ENCODE measurements at regions not wholly inside any gene's neighbourhood (a gene's known extent, or its start where the extent isn't known, plus 50 kb on each side); places are given as distances from the start of the nearest gene placed in this dataset.
"Not testable (repeated sequence)": the region's sequence is repeated elsewhere in the genome, so short reads cannot be mapped to it uniquely, and the experiment has no call there.

DNA sequence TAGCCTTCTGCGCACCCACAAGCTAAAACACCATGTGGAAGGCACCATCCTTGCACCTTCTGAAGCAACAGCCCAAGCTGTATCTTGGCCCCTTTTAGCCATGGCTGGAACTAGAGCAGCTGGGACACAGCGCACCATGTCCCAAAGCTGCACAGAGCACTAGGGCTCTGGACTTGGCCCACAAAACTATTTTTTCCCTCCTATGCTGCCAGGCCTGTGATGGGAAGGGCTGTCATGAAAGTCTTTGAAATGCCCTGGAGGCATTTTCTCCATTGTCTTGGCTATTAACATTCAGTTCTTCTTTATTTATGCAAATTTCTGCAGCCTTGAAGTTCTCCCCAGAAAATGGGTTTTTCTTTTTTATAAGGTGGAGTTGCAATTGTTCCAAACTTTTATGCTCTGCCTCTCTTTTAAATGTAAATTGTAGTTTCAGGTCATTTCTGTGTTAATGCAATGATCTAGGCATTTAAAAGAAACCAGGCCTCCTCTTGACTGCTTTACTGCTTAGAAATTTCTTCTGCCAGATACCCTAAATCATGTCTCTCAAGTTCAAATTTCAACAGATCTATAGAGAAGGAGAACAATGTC, 996.3 kb downstream of the TAF11L14 start:
- H3K4me1 ChIP-seq (ENCODE audit: low read depth): no peaks in the 10 kb centered on the region
- H3K4me3 ChIP-seq: no peak overlapping the region
- intact Hi-C loops (cut with DNase I, micrococcal nuclease): no loop called here
- no peak for DNase-seq
- H3K36me3 ChIP-seq (ENCODE audit: low read depth): no peaks in the 10 kb centered on the region
- no peak for ATAC-seq
- TF ChIP-seq, protein P1, sequence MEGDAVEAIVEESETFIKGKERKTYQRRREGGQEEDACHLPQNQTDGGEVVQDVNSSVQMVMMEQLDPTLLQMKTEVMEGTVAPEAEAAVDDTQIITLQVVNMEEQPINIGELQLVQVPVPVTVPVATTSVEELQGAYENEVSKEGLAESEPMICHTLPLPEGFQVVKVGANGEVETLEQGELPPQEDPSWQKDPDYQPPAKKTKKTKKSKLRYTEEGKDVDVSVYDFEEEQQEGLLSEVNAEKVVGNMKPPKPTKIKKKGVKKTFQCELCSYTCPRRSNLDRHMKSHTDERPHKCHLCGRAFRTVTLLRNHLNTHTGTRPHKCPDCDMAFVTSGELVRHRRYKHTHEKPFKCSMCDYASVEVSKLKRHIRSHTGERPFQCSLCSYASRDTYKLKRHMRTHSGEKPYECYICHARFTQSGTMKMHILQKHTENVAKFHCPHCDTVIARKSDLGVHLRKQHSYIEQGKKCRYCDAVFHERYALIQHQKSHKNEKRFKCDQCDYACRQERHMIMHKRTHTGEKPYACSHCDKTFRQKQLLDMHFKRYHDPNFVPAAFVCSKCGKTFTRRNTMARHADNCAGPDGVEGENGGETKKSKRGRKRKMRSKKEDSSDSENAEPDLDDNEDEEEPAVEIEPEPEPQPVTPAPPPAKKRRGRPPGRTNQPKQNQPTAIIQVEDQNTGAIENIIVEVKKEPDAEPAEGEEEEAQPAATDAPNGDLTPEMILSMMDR (IDR thresholded peaks at IDR 0.05): no peak
- H3K9me3 ChIP-seq: no peaks in the 10 kb centered on the region

- H3K4me1 ChIP-seq (ENCODE audit: low read depth): no peaks in the 10 kb centered on the region
- ATAC-seq: no peak
- peaks cover 3% of the 10 kb centered on the region for H3K9me3 ChIP-seq
- no peaks in the 10 kb centered on the region for H3K36me3 ChIP-seq (ENCODE audit: low read depth)
- no peak for DNase-seq
- intact Hi-C loops (cut with DNase I, micrococcal nuclease): no loop called here
- TF ChIP-seq, protein P1 (IDR thresholded peaks at IDR 0.05): no peak
- H3K4me3 ChIP-seq: no peak overlapping the region
Observed at GRCh38 chr5:18652404-18653215, 1018.4 kb downstream of the TAF11L14 start.

DNA sequence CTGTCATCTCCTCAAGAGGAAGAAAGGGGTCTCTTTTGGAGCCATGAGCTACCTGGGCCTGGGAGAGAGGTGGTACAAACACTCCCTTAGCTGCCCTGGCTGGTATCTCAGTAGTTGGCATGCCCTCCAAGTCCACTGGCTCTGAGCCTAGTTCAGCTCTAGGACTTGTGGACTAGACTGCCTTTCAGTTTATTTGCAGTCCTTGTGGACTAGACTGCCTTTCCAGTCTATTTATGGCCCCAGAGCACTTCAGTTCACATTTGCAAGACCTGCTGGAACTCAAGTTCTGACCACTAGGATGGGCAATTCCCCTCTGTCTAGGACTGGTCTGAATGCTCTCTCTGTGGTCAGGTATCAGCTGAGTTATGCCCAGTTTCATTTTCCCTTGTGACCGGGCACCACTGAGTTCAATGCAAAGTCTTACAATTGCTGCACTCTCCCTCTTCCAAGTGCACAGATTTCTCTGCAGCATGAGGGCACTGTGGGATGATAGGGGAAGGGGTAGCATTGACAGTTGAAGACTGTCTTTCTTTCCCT, 1019.0 kb downstream of the TAF11L14 start:
- intact Hi-C loops (cut with DNase I, micrococcal nuclease): no loop called here
- TF ChIP-seq, protein P1 (IDR thresholded peaks at IDR 0.05): no peak
- no peak overlapping the region for H3K4me3 ChIP-seq
- H3K4me1 ChIP-seq (ENCODE audit: low read depth): no peaks in the 10 kb centered on the region
- peaks cover 3% of the 10 kb centered on the region for H3K9me3 ChIP-seq
- ATAC-seq (no peak), DNase-seq (no peak)
- H3K36me3 ChIP-seq (ENCODE audit: low read depth): no peaks in the 10 kb centered on the region

- intact Hi-C loops (cut with DNase I, micrococcal nuclease): no loop called here
- Histone ChIP-seq H3K9me3 (no peaks in the 10 kb centered on the region), H3K4me1 (ENCODE audit: low read depth) (no peaks in the 10 kb centered on the region), H3K36me3 (ENCODE audit: low read depth) (no peaks in the 10 kb centered on the region), H3K4me3 (no peak overlapping the region)
- TF ChIP-seq, protein P1 (IDR thresholded peaks at IDR 0.05): no peak
- DNase-seq: no peak
- ATAC-seq: no peak
Observed at GRCh38 chr5:18660511-18660910, 1026.3 kb downstream of the TAF11L14 start.

GRCh38 chr5:18662231-18662630, 1028.0 kb downstream of the TAF11L14 start:
- TF ChIP-seq, protein P1 (IDR thresholded peaks at IDR 0.05): no peak
- Histone ChIP-seq H3K4me3 (no peak overlapping the region), H3K4me1 (ENCODE audit: low read depth) (no peaks in the 10 kb centered on the region), H3K9me3 (no peaks in the 10 kb centered on the region), H3K36me3 (ENCODE audit: low read depth) (no peaks in the 10 kb centered on the region)
- intact Hi-C loops (cut with DNase I, micrococcal nuclease): no loop called here
- no peak for DNase-seq
- no peak for ATAC-seq

DNA sequence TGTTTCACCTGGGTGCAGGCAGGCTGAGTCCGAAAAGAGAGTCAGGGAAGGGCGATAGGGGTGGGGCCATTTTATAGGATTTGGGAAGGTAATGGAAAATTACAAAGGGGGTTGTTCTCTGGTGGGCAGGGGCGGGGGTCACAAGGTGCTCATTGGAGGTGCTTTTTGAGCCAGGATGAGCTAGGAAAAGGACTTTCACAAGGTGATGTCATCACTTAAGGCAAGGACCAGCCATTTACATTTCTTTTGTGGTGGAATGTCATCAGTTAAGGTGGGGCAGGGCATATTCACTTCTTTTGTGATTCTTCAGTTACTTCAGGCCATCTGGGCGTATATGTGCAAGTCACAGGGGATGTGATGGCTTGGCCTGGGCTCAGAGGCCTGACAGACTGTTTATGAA, 1040.0 kb downstream of the TAF11L14 start:
- H3K4me1 ChIP-seq (ENCODE audit: low read depth); H3K9me3 ChIP-seq; intact Hi-C loops (cut with DNase I, micrococcal nuclease); H3K36me3 ChIP-seq (ENCODE audit: low read depth); ATAC-seq; H3K4me3 ChIP-seq; DNase-seq: not testable (repeated sequence)
